Natural killer cell (primary cell): ENCODE measurements at regions not wholly inside any gene's neighbourhood (a gene's known extent, or its start where the extent isn't known, plus 50 kb on each side); places are given as distances from the start of the nearest gene placed in this dataset.

Source experiments
- ATAC-seq, 3 donors: fragments of 150-1000 bp in 2 of 3; fragments of 200-7000 bp in 1 of 3; cut with Tn5 transposase; 1 replicate in 1 of 3; 2 replicates in 2 of 3; pipeline ENCODE4 v1.10.0; 2021; ENCODE audit warnings: mild to moderate bottlenecking in 2 of 3, moderate library complexity in 2 of 3
- DNase-seq, 2 donors: peaks; one replicate each; pipeline versions ENCODE4 v3.0.0 to v3.0.0-alpha.2; 2013 to 2021; ENCODE audit warnings: mixed read lengths in 1 of 2
- H3K27ac ChIP-seq: one replicate; pipeline ENCODE4 v1.5.1; 2013; ENCODE audit warnings: mild to moderate bottlenecking, low read length
- H3K27me3 ChIP-seq: one replicate; pipeline ENCODE4 v1.6.1; 2013; ENCODE audit warnings: low read length; ENCODE audit not compliant: control insufficient read depth, insufficient read depth
- H3K36me3 ChIP-seq: one replicate; pipeline ENCODE4 v1.6.1; 2013; ENCODE audit warnings: low read length; ENCODE audit not compliant: control insufficient read depth, insufficient read depth
- H3K4me1 ChIP-seq: one replicate; pipeline ENCODE4 v1.6.1; 2013; ENCODE audit warnings: low read length; ENCODE audit not compliant: control insufficient read depth, insufficient read depth
- H3K4me3 ChIP-seq: one replicate; pipeline ENCODE4 v1.5.1; 2013; ENCODE audit warnings: low read length
- H3K9me3 ChIP-seq: one replicate; pipeline ENCODE4 v1.6.1; 2013; ENCODE audit warnings: low read length; ENCODE audit not compliant: control insufficient read depth, insufficient read depth
- H3K27ac Mint-ChIP-seq, 2 donors: one replicate each; pipeline ENCODE4 v1.8.0; 2022; ENCODE audit warnings: mild to moderate bottlenecking in 2 of 2, mixed read lengths in 2 of 2, moderate library complexity in 1 of 2
- H3K27me3 Mint-ChIP-seq, 2 donors: one replicate each; pipeline ENCODE4 v1.8.0; 2022; ENCODE audit warnings: low read depth in 2 of 2, mixed read lengths in 2 of 2
- H3K36me3 Mint-ChIP-seq: one replicate; pipeline ENCODE4 v1.8.0; 2022; ENCODE audit warnings: mixed read lengths
- H3K4me1 Mint-ChIP-seq, 2 donors: one replicate each; pipeline ENCODE4 v1.8.0; 2022; ENCODE audit warnings: mixed read lengths in 2 of 2
- H3K4me3 Mint-ChIP-seq: one replicate; pipeline ENCODE4 v1.8.0; 2022; ENCODE audit warnings: mild to moderate bottlenecking, moderate library complexity, mixed read lengths
- H3K9me3 Mint-ChIP-seq, 2 donors: one replicate each; pipeline ENCODE4 v1.8.0; 2022; ENCODE audit warnings: mixed read lengths in 2 of 2
- CTCF ChIP-seq: fragments of 200-600 bp; IDR thresholded peaks from one replicate; pipeline ENCODE4 v1.8.0; 2022; ENCODE audit warnings: antibody characterized with exemption
- WGBS: methylation state at CpG from one replicate; pipeline ENCODE4 v1.1.7; 2013; ENCODE audit warnings: missing lambda C conversion rate; ENCODE audit not compliant: insufficient coverage; 5-methylcytosine and 5-hydroxymethylcytosine counted together
- intact Hi-C: fragments of 100-400 bp; cut with micrococcal nuclease; formaldehyde crosslinking; loops from one replicate; pipeline ENCODE4 v1.14.2; 2022

DNA sequence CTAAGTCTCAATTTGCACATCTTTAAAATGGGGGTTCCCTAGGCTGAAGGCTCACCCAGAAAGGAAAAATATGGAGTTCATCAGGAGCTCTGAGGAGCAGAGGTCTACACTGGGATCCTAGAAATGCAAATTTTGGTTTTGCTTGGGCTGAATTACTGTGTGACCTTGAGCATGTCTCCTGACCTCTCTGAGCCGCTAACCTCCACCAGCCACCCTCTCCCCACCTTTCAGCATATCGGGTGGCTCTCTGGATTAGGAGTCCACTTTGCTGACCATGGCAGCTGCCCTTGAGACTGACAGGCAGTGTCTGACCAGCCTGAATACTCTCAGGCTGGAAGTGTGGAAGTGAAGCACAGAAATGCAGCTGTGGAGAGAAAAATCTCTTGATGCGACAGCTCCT lies 165.9 kb upstream of the LRFN2 start:
- no peak overlapping the region for H3K27ac Mint-ChIP-seq

GRCh38 chr6:40744835-40745234 lies 157.7 kb upstream of the LRFN2 start:
- peaks cover 22 to 46% of the 10 kb centered on the region in 2 donors for H3K27me3 Mint-ChIP-seq
- Histone ChIP-seq H3K36me3 (no peaks in the 10 kb centered on the region), H3K9me3 (no peaks in the 10 kb centered on the region), H3K4me3 (no peak overlapping the region), H3K27ac (no peak overlapping the region), H3K27me3 (no peaks in the 10 kb centered on the region), H3K4me1 (no peaks in the 10 kb centered on the region)
- DNase-seq (no peak), ATAC-seq (no peak)
- H3K4me3 Mint-ChIP-seq: no peak overlapping the region
- 74% methylated on average over 3 of the region's 4 CpGs for WGBS
- TF ChIP-seq CTCF: no peak
- H3K36me3 Mint-ChIP-seq: no peaks in the 10 kb centered on the region
- no peaks in the 10 kb centered on the region for H3K4me1 Mint-ChIP-seq
- intact Hi-C loops: no loop called here
- no peak overlapping the region for H3K27ac Mint-ChIP-seq
- H3K9me3 Mint-ChIP-seq: no peaks in the 10 kb centered on the region

More for the DNA sequence above, 165.9 kb upstream of the LRFN2 start:
- Histone ChIP-seq H3K27me3 (peaks cover 9% of the 10 kb centered on the region), H3K4me1 (no peaks in the 10 kb centered on the region), H3K9me3 (no peaks in the 10 kb centered on the region), H3K27ac (no peak overlapping the region), H3K4me3 (no peak overlapping the region), H3K36me3 (no peaks in the 10 kb centered on the region)
- intact Hi-C loops: no loop called here
- no peaks in the 10 kb centered on the region for H3K9me3 Mint-ChIP-seq
- H3K4me1 Mint-ChIP-seq: no peaks in the 10 kb centered on the region
- H3K36me3 Mint-ChIP-seq: no peaks in the 10 kb centered on the region
- H3K27me3 Mint-ChIP-seq: peaks cover 50 to 55% of the 10 kb centered on the region in 2 donors
- ATAC-seq: no peak
- WGBS: 93% methylated on average over 3 of the region's 3 CpGs
- DNase-seq: no peak
- no peak overlapping the region for H3K4me3 Mint-ChIP-seq
- TF ChIP-seq CTCF: no peak

DNA sequence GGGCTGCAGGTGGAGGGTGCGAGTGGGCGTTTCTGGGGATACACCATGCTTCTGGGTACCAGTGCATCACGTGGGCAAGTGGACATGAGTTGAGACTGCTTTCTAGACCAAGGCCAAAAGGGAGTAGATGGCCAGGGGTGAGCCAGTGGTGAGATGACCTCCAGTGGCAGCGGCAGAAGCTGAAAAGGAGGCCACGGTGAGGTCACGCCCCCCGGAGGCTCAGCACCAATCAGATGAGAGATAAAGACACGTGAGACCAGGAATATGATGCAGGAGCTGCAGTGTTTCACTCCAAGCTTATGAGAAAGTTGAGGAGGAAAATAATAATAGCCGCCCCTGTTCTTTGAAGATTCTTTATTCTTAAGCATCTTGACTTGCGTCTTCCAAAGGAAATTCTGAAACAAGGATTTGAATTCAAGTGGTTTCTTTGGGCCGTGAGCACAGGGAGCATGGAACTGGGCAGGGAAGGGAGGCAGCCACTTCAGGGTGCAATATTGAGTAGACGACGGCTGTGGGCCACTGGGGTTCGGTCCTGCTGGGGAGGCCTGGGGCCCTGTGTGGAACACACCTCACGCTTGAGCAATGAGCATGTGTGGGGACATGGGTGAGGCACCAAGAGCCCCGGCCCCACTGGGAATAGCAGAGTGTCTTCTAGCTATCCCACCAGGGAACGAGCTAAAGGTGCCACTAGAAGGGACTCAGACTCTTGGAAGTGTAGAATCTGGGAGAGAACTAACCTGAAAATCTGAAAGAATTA lies 156.7 kb upstream of the LRFN2 start:
- no peaks in the 10 kb centered on the region for H3K4me1 Mint-ChIP-seq
- intact Hi-C loops: no loop called here
- Histone ChIP-seq H3K9me3 (no peaks in the 10 kb centered on the region), H3K4me1 (no peaks in the 10 kb centered on the region), H3K27me3 (no peaks in the 10 kb centered on the region), H3K36me3 (no peaks in the 10 kb centered on the region), H3K27ac (no peak overlapping the region), H3K4me3 (no peak overlapping the region)
- no peaks in the 10 kb centered on the region for H3K9me3 Mint-ChIP-seq
- H3K27ac Mint-ChIP-seq: no peak overlapping the region
- DNase-seq (no peak), ATAC-seq (no peak)
- 87% methylated on average over 17 of the region's 17 CpGs for WGBS
- peaks cover 17 to 43% of the 10 kb centered on the region in 2 donors for H3K27me3 Mint-ChIP-seq
- no peaks in the 10 kb centered on the region for H3K36me3 Mint-ChIP-seq
- no peak for TF ChIP-seq CTCF
- H3K4me3 Mint-ChIP-seq: no peak overlapping the region

DNA sequence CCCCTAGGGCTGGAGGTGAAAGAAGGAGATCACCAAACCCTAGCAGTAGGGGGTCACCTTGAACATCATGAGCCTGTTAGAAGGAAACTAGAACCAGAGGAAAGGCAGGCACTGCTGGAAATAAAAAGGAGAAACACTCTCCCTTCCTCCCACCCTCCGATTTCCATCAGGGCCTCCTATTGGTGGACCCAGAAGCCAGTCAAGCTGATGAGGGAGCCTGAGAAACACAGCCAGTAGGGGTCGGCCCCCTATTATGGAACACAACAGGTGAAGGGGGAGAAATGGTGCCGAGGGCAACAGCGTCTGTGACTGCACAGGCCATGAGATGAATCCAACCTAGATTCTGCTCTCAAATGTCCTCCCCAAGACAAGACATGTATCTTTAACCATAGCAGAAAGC lies 156.1 kb upstream of the LRFN2 start:
- no peaks in the 10 kb centered on the region for H3K4me1 ChIP-seq
- no peak for DNase-seq
- H3K27me3 Mint-ChIP-seq: peaks cover 17 to 43% of the 10 kb centered on the region in 2 donors

More for the DNA sequence above, 156.1 kb upstream of the LRFN2 start:
- no peak for ATAC-seq
- WGBS: 71% methylated on average over 3 of the region's 4 CpGs
- Histone ChIP-seq H3K27me3 (no peaks in the 10 kb centered on the region), H3K27ac (no peak overlapping the region), H3K36me3 (no peaks in the 10 kb centered on the region), H3K4me3 (no peak overlapping the region), H3K9me3 (no peaks in the 10 kb centered on the region)
- TF ChIP-seq CTCF: no peak
- no peaks in the 10 kb centered on the region for H3K36me3 Mint-ChIP-seq
- intact Hi-C loops: no loop called here
- no peak overlapping the region for H3K4me3 Mint-ChIP-seq
- no peaks in the 10 kb centered on the region for H3K4me1 Mint-ChIP-seq
- H3K9me3 Mint-ChIP-seq: no peaks in the 10 kb centered on the region
- H3K27ac Mint-ChIP-seq: no peak overlapping the region
